ENCODE measurements at regions not wholly inside any gene's neighbourhood (a gene's known extent, or its start where the extent isn't known, plus 50 kb on each side); places are given as distances from the start of the nearest gene placed in this dataset.
"Not testable (repeated sequence)": the region's sequence is repeated elsewhere in the genome, so short reads cannot be mapped to it uniquely, and the experiment has no call there.

DNA sequence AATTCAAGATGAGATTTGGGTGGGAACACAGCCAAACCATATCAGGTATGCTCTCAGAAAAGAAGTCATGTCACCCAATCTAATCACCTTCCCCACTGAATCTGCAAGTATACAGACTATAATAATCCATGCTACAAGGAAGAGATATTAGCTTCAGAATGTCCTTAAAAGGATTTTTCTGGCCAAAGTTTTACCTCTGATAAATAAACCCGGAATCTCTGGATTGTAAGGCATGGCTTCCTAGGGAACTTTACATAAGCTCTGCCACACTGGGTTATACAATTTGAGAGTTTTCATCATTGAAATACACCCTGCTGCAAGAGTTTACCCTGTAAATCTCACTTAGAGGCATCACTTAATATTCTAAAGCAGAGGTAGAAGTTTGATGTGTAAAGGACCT, 330.5 kb upstream of the KCNMB2 start:
- Histone ChIP-seq H3K4me3 (no peak overlapping the region), H3K27me3 (no peaks in the 10 kb centered on the region), H3K27ac (no peak overlapping the region), H3K4me1 (peaks cover 0 to 4% of the 10 kb centered on the region in 2 donors), H3K36me3 (no peaks in the 10 kb centered on the region), H3K9me3 (no peaks in the 10 kb centered on the region)
- intact Hi-C loops (cut with DNase I; ENCODE audit: low total_unique reads): no loop called here
- no peak for DNase-seq
- in situ Hi-C loops (cut with MboI; ENCODE audit: low sequenced_read_pairs in 4 of 4): no loop called here
- no peak for ATAC-seq
- TF ChIP-seq, protein P1, sequence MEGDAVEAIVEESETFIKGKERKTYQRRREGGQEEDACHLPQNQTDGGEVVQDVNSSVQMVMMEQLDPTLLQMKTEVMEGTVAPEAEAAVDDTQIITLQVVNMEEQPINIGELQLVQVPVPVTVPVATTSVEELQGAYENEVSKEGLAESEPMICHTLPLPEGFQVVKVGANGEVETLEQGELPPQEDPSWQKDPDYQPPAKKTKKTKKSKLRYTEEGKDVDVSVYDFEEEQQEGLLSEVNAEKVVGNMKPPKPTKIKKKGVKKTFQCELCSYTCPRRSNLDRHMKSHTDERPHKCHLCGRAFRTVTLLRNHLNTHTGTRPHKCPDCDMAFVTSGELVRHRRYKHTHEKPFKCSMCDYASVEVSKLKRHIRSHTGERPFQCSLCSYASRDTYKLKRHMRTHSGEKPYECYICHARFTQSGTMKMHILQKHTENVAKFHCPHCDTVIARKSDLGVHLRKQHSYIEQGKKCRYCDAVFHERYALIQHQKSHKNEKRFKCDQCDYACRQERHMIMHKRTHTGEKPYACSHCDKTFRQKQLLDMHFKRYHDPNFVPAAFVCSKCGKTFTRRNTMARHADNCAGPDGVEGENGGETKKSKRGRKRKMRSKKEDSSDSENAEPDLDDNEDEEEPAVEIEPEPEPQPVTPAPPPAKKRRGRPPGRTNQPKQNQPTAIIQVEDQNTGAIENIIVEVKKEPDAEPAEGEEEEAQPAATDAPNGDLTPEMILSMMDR (IDR thresholded peaks at IDR 0.05 in 4 of 5, conservative IDR thresholded peaks at IDR 0.05 in 1 of 5): no peak
- no peak for TF ChIP-seq POLR2A (IDR thresholded peaks at IDR 0.05)

DNA sequence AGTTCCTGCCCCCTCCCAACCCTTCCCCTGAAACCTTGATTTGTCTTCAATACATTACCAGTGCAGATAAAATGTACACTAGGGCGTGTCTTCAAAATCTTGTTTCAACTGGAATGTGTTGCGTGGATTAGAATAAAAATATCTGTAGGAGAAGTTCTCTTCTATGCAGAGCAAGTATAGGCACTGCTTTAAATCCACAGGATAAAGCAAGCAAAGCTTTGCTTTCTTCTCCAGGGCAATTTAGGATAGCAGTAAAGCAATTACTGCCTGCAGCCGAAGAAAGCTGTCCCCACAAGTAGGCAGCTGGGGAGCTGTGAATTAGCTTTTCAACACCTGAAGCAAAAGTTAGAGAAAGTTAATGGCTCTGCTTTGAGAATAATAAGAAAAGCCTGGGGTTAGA, 329.7 kb upstream of the KCNMB2 start:
- TF ChIP-seq POLR2A (IDR thresholded peaks at IDR 0.05): no peak
- TF ChIP-seq, protein P1 (IDR thresholded peaks at IDR 0.05 in 4 of 5, conservative IDR thresholded peaks at IDR 0.05 in 1 of 5): no peak
- no peak for ATAC-seq
- H3K4me3 ChIP-seq: no peak overlapping the region
- DNase-seq: no peak
- no peaks in the 10 kb centered on the region for H3K9me3 ChIP-seq
- in situ Hi-C loops (cut with MboI; ENCODE audit: low sequenced_read_pairs in 4 of 4): no loop called here
- H3K27ac ChIP-seq: no peak overlapping the region
- no peaks in the 10 kb centered on the region for H3K27me3 ChIP-seq
- H3K4me1 ChIP-seq: peaks cover 0 to 4% of the 10 kb centered on the region in 2 donors
- no peaks in the 10 kb centered on the region for H3K36me3 ChIP-seq
- intact Hi-C loops (cut with DNase I; ENCODE audit: low total_unique reads): no loop called here

DNA sequence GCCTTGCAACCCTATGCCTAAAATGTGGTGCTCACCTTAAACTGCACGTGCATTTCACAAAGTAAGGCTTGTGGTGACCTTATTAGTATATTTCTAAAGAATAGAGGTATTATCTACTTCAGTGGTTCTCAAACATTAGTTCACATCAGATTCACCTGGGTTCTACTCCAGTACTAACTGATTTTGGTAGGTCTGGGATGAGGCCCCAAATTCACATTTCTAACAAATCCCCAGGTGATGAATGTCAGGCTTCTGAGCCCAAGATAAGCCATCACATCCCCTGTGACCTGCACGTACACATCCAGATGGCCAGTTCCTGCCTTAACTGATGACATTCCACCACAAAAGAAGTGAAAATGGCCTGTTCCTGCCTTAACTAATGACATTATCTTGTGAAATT, 329.1 kb upstream of the KCNMB2 start:
- H3K36me3 ChIP-seq; H3K4me1 ChIP-seq; H3K9me3 ChIP-seq; ATAC-seq; in situ Hi-C loops (cut with MboI; ENCODE audit: low sequenced_read_pairs in 4 of 4); H3K27ac ChIP-seq; H3K4me3 ChIP-seq; intact Hi-C loops (cut with DNase I; ENCODE audit: low total_unique reads); DNase-seq; H3K27me3 ChIP-seq: not testable (repeated sequence)

DNA sequence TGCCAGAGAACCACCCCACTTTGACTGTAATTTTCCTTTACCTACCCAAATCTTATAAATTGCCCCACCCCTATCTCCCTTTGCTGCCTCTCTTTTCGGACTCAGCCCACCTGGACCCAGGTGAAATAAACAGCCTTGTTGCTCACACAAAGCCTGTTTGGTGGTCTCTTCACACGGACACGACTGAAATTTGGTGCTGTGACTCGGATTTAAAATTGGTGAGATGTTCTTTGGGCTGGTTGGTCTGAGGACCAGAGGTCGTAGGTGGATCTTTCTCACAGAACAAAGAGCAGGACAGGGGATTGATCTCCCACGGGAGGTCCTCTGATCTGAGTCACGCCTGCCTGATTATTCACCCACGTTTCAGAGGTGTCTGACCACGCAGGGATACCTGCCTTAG, 328.6 kb upstream of the KCNMB2 start:
- DNase-seq; H3K4me3 ChIP-seq; H3K9me3 ChIP-seq; ATAC-seq; H3K27ac ChIP-seq; H3K4me1 ChIP-seq; in situ Hi-C loops (cut with MboI; ENCODE audit: low sequenced_read_pairs in 4 of 4); H3K36me3 ChIP-seq; intact Hi-C loops (cut with DNase I; ENCODE audit: low total_unique reads); H3K27me3 ChIP-seq: not testable (repeated sequence)

DNA sequence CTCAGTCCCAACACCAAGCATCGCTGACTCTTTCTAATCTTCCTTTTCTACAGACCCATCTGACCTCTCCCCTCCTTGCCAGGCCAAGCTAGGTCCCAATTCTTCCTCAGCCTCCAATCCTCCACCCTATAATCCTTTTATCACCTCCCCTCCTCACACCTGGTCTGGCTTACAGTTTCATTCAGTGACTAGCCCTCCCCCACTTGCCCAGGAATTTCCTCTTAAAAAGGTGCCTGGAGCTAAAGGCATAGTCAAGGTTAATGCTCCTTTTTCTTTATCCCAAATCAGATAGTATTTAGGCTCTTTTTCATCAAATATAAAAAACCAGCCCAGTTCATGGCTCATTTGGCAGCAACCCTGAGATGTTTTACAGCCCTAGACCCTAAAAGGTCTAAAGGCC, 327.1 kb upstream of the KCNMB2 start:
- intact Hi-C loops (cut with DNase I; ENCODE audit: low total_unique reads); ATAC-seq; H3K36me3 ChIP-seq; DNase-seq; H3K27ac ChIP-seq; H3K4me3 ChIP-seq; in situ Hi-C loops (cut with MboI; ENCODE audit: low sequenced_read_pairs in 4 of 4); H3K4me1 ChIP-seq; H3K9me3 ChIP-seq; H3K27me3 ChIP-seq: not testable (repeated sequence)

DNA sequence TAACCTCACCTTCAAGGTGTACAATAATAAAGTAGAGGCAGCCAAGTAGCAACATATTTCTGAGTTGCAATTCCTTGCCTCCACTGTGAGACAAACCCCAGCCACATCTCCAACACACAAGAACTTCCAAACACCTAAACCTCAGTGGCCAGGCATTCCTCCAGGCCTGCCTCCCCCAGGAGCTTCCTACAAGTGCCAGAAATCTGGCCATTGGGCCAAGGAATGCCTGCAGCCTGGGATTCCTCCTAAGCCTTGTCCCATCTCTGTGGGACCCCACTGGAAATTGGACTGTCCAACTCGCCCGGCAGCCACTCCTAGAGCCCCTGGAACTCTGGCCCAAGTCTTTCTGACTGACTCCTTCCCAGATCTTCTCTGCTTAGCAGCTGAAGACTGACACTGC, 326.6 kb upstream of the KCNMB2 start:
- H3K4me1 ChIP-seq; H3K4me3 ChIP-seq; H3K27ac ChIP-seq; in situ Hi-C loops (cut with MboI; ENCODE audit: low sequenced_read_pairs in 4 of 4); H3K36me3 ChIP-seq; H3K9me3 ChIP-seq; ATAC-seq; intact Hi-C loops (cut with DNase I; ENCODE audit: low total_unique reads); H3K27me3 ChIP-seq; DNase-seq: not testable (repeated sequence)

DNA sequence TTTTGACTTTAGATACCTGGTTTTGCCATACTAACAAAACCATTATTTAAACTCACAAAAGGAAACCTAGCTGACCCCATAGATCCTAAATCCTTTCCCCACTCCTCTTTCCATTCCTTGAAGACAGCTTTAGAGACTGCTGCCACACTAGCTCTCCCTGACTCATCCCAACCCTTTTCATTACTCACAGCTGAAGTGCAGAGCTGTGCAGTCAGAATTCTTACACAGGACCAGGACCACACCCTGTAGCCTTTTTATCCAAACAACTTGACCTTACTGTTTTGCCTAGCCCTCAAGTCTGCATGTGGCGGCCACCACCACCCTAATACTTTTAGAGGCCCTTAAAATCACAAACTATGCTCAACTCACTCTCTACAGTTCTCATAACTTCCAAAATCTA, 325.1 kb upstream of the KCNMB2 start:
- ATAC-seq; intact Hi-C loops (cut with DNase I; ENCODE audit: low total_unique reads); H3K9me3 ChIP-seq; H3K36me3 ChIP-seq; H3K27me3 ChIP-seq; H3K4me3 ChIP-seq; DNase-seq; H3K4me1 ChIP-seq; H3K27ac ChIP-seq; in situ Hi-C loops (cut with MboI; ENCODE audit: low sequenced_read_pairs in 4 of 4): not testable (repeated sequence)
